SK-N-SH (cell line): ENCODE measurements at regions not wholly inside any gene's neighbourhood (a gene's known extent, or its start where the extent isn't known, plus 50 kb on each side); places are given as distances from the start of the nearest gene placed in this dataset.

Source experiments
- CTCF ChIA-PET: fragments of 300-600, 350-600 bp; formaldehyde crosslinking; extraction: SDS; loops from one replicate; lab custom pipeline; 2021; lab: Yijun Ruan, JAX
- POLR2A ChIA-PET: fragments of 350-600 bp; sonication (Branson Sonifier 250); formaldehyde crosslinking; extraction: SDS; loops from one replicate; lab custom pipeline; 2020; ENCODE audit warnings: antibody characterized with exemption, inconsistent platforms; lab: Yijun Ruan, JAX
- DNase-seq: peaks from one replicate; pipeline ENCODE4 v3.0.0; 2012
- H2AFZ ChIP-seq: fragments of 200-600 bp; sonication (generic); 2 replicates; pipeline ENCODE4 v1.8.1; 2016; ENCODE audit warnings: antibody characterized with exemption, mild to moderate bottlenecking, low read depth
- H3F3A ChIP-seq: fragments of 200-600 bp; sonication (generic); replicated peaks from 2 replicates; pipeline ENCODE3; 2016; ENCODE audit warnings: antibody characterized with exemption, mild to moderate bottlenecking; ENCODE audit not compliant: insufficient read depth
- H3K27ac ChIP-seq, 2 experiments: fragments of 200-500 bp in 1 of 2; fragments of 200-600 bp in 1 of 2; sonication (Bioruptor generic) in 1 of 2; sonication (generic), shearing (Covaris generic) in 1 of 2; 2 replicates each; pipeline versions ENCODE4 v1.5.1 to v1.6.1; 2014 to 2016; ENCODE audit warnings: low read depth in 2 of 2, inconsistent platforms in 1 of 2, low read length in 1 of 2, mild to moderate bottlenecking in 1 of 2, mixed read lengths in 1 of 2
- H3K27me3 ChIP-seq: fragments of 200-600 bp; sonication (generic), shearing (Covaris generic); 2 replicates; pipeline ENCODE4 v1.6.1; 2016; ENCODE audit warnings: mixed run types; ENCODE audit not compliant: insufficient read depth
- H3K36me3 ChIP-seq, 2 experiments: fragments of 200-500 bp in 1 of 2; fragments of 200-600 bp in 1 of 2; sonication (Bioruptor generic) in 1 of 2; sonication (generic) in 1 of 2; replicated peaks in 1 of 2; 2 replicates each; pipeline versions ENCODE3 to v1.5.1; 2014 to 2016; ENCODE audit warnings: low read length in 1 of 2, mild to moderate bottlenecking in 1 of 2; ENCODE audit not compliant: insufficient read depth in 2 of 2, control insufficient read depth in 1 of 2
- H3K4me1 ChIP-seq, 2 experiments: fragments of 200-500 bp in 1 of 2; fragments of 200-600 bp in 1 of 2; sonication (Bioruptor generic) in 1 of 2; sonication (generic), shearing (Covaris generic) in 1 of 2; 2 replicates each; pipeline versions ENCODE4 v1.5.1 to v1.6.1; 2014 to 2016; ENCODE audit warnings: low read depth in 1 of 2, low read length in 1 of 2, mixed run types in 1 of 2; ENCODE audit not compliant: insufficient read depth in 2 of 2, control insufficient read depth in 1 of 2
- H3K4me2 ChIP-seq: fragments of 200-600 bp; sonication (generic), shearing (Covaris generic); 2 replicates; pipeline ENCODE4 v1.6.1; 2017; ENCODE audit warnings: mixed run types
- H3K4me3 ChIP-seq, 2 experiments: fragments of 200-500 bp in 1 of 2; fragments of 200-600 bp in 1 of 2; sonication (Bioruptor generic) in 1 of 2; sonication (generic), shearing (Covaris generic) in 1 of 2; 2 replicates each; pipeline versions ENCODE4 v1.5.1 to v1.8.1; 2014 to 2016; ENCODE audit warnings: low read depth in 2 of 2, inconsistent platforms in 1 of 2, low read length in 1 of 2, mild to moderate bottlenecking in 1 of 2, mixed read lengths in 1 of 2, moderate library complexity in 1 of 2
- H3K79me2 ChIP-seq: fragments of 200-600 bp; sonication (generic); 2 replicates; pipeline ENCODE4 v1.8.1; 2017; ENCODE audit warnings: mild to moderate bottlenecking; ENCODE audit not compliant: insufficient read depth
- H3K9ac ChIP-seq: fragments of 200-600 bp; sonication (generic); 2 replicates; pipeline ENCODE4 v1.6.1; 2017; ENCODE audit warnings: mixed run types
- H3K9me2 ChIP-seq: fragments of 200-600 bp; sonication (generic); 2 replicates; pipeline ENCODE4 v1.6.1; 2017; ENCODE audit warnings: mixed run types
- H3K9me3 ChIP-seq: fragments of 200-600 bp; sonication (generic); 2 replicates; pipeline ENCODE4 v1.6.1; 2017; ENCODE audit warnings: mixed run types, mild to moderate bottlenecking, moderate library complexity
- H4K20me1 ChIP-seq: fragments of 200-600 bp; sonication (generic); 2 replicates; pipeline ENCODE4 v1.6.1; 2017; ENCODE audit warnings: mild to moderate bottlenecking, mixed run types; ENCODE audit not compliant: insufficient read depth
- CHD2 ChIP-seq: fragments of 150-350 bp; IDR thresholded peaks from 2 replicates; pipeline ENCODE4 v1.6.1; 2018; ENCODE audit warnings: low read length; ENCODE audit not compliant: partially characterized antibody
- CTCF ChIP-seq: fragments of 200-600 bp; sonication (generic); IDR thresholded peaks from 2 replicates; pipeline ENCODE4 v1.6.1; 2017; ENCODE audit warnings: antibody characterized with exemption, mild to moderate bottlenecking, moderate library complexity
- EZH2phosphoT487 ChIP-seq: fragments of 200-600 bp; sonication (generic); IDR thresholded peaks from 2 replicates; pipeline ENCODE4 v1.6.1; 2017; ENCODE audit warnings: low read depth, mixed run types, mild to moderate bottlenecking, antibody characterized with exemption, moderate library complexity, borderline replicate concordance
- FOXJ3 ChIP-seq: sonication (generic); formaldehyde crosslinking; IDR thresholded peaks from 2 replicates; pipeline ENCODE4 v1.5.1; 2020; ENCODE audit warnings: mild to moderate bottlenecking, missing genetic modification reagents
- MAX ChIP-seq: IDR thresholded peaks from 2 replicates; pipeline ENCODE4 v1.4.0; 2012; ENCODE audit warnings: low read depth
- REST ChIP-seq: IDR thresholded peaks from 2 replicates; pipeline ENCODE4 v1.6.1; 2012; ENCODE audit warnings: mild to moderate bottlenecking, low read depth, low read length, moderate library complexity
- RFX5 ChIP-seq: IDR thresholded peaks from 2 replicates; pipeline ENCODE4 v1.6.1; 2012; ENCODE audit warnings: mild to moderate bottlenecking, improper control_type of control experiment, low read length
- SIN3A ChIP-seq: IDR thresholded peaks from 2 replicates; pipeline ENCODE4 v1.6.1; 2012; ENCODE audit warnings: low read depth, mild to moderate bottlenecking, low read length, moderate library complexity, borderline replicate concordance
- TAF1 ChIP-seq: IDR thresholded peaks from 2 replicates; pipeline ENCODE4 v1.6.1; 2012; ENCODE audit warnings: low read depth, mild to moderate bottlenecking, low read length, moderate library complexity, borderline replicate concordance
- ZBTB33 ChIP-seq: IDR thresholded peaks from 2 replicates; pipeline ENCODE4 v1.4.0; 2012; ENCODE audit warnings: low read depth, borderline replicate concordance
- WGBS: methylation state at CpG from one replicate; pipeline ENCODE4 v1.1.6; 2017; ENCODE audit warnings: low lambda C conversion rate; 5-methylcytosine and 5-hydroxymethylcytosine counted together

- no peak for TF ChIP-seq REST
- TF ChIP-seq EZH2phosphoT487, result no peak
- TF ChIP-seq SIN3A, result no peak
- TF ChIP-seq CHD2, result no peak
- TF ChIP-seq MAX, result no peak
- TF ChIP-seq FOXJ3 (CRISPR knock-in tag), result no peak
- no peak for TF ChIP-seq TAF1
- no peak for TF ChIP-seq CTCF
- TF ChIP-seq ZBTB33, result no peak
- TF ChIP-seq RFX5, result no peak
- H4K20me1 ChIP-seq, result no peaks in the 10 kb centered on the region
- 97% methylated on average over 1 of the region's 1 CpG for WGBS
- no peak overlapping the region for H3K4me2 ChIP-seq
- no peak overlapping the region for H3K27ac ChIP-seq
- DNase-seq, result no peak
- H3K9me2 ChIP-seq, result no peaks in the 10 kb centered on the region
- H3K4me1 ChIP-seq, result no peaks in the 10 kb centered on the region
- POLR2A ChIA-PET, result no interaction called here
- H3K9me3 ChIP-seq, result no peaks in the 10 kb centered on the region
- no peak overlapping the region for H3K9ac ChIP-seq
- CTCF ChIA-PET, result no interaction called here
- no peaks in the 10 kb centered on the region for H3F3A ChIP-seq
- H3K79me2 ChIP-seq, result no peaks in the 10 kb centered on the region
- no peak overlapping the region for H3K4me3 ChIP-seq
- no peaks in the 10 kb centered on the region for H3K36me3 ChIP-seq
- no peak overlapping the region for H2AFZ ChIP-seq
- H3K27me3 ChIP-seq, result no peaks in the 10 kb centered on the region
Measured at GRCh38 chr5:91457681-91458058, 74.6 kb upstream of the ARRDC3 start.
